MCF 10A (cell line): ENCODE measurements at regions not wholly inside any gene's neighbourhood (a gene's known extent, or its start where the extent isn't known, plus 50 kb on each side); places are given as distances from the start of the nearest gene placed in this dataset.

Experiments used
- BruUV-seq: library from RNA; stranded (reverse); fragments of 400-500 nt; replicated peaks from 2 replicates; lab custom pipeline; 2021; lab: Mats Ljungman, UMichigan
- CTCF ChIA-PET: fragments of 300-600 bp; sonication (Branson Sonifier 250); formaldehyde crosslinking; extraction: SDS; loops from one replicate; lab custom pipeline; 2021; ENCODE audit warnings: antibody characterized with exemption, inconsistent platforms; lab: Yijun Ruan, JAX
- POLR2A ChIA-PET: fragments of 300-600, 350-650 bp; sonication (Branson Sonifier 250); formaldehyde crosslinking; extraction: SDS; loops from one replicate; lab custom pipeline; 2020; ENCODE audit warnings: antibody characterized with exemption, inconsistent platforms; lab: Yijun Ruan, JAX
- DNase-seq: peaks from one replicate; pipeline ENCODE4 v3.0.0-alpha.2; 2018; ENCODE audit not compliant: unreplicated experiment
- H3K27ac Mint-ChIP-seq: one replicate; pipeline ENCODE4 v1.8.0; 2022; ENCODE audit warnings: mild to moderate bottlenecking, low read depth, mixed read lengths; ENCODE audit not compliant: unreplicated experiment
- H3K27me3 Mint-ChIP-seq: one replicate; pipeline ENCODE4 v1.8.0; 2022; ENCODE audit warnings: mixed read lengths; ENCODE audit not compliant: insufficient read depth, unreplicated experiment
- H3K36me3 Mint-ChIP-seq: one replicate; pipeline ENCODE4 v1.8.0; 2022; ENCODE audit warnings: mild to moderate bottlenecking, moderate library complexity, mixed read lengths; ENCODE audit not compliant: insufficient read depth, unreplicated experiment
- H3K4me1 Mint-ChIP-seq: one replicate; pipeline ENCODE4 v1.8.0; 2022; ENCODE audit warnings: mixed read lengths; ENCODE audit not compliant: insufficient read depth, unreplicated experiment
- H3K4me3 Mint-ChIP-seq: one replicate; pipeline ENCODE4 v1.8.0; 2022; ENCODE audit warnings: mild to moderate bottlenecking, moderate library complexity, mixed read lengths; ENCODE audit not compliant: unreplicated experiment
- H3K9me3 Mint-ChIP-seq: one replicate; pipeline ENCODE4 v1.8.0; 2022; ENCODE audit warnings: mixed read lengths; ENCODE audit not compliant: unreplicated experiment
- CTCF ChIP-seq: fragments of 200-600 bp; IDR thresholded peaks from one replicate; pipeline ENCODE4 v1.8.0; 2022; ENCODE audit warnings: antibody characterized with exemption, mild to moderate bottlenecking; ENCODE audit not compliant: unreplicated experiment
- intact Hi-C: fragments of 100-400 bp; cut with micrococcal nuclease; formaldehyde crosslinking; loops from 2 replicates; pipeline ENCODE4 v1.14.1; 2022

GRCh38 chr2:19255481-19255880 lies 102.9 kb downstream of the OSR1 start:
- intact Hi-C loops = no loop called here

GRCh38 chr2:19251554-19251953 lies 106.9 kb downstream of the OSR1 start:
- TF ChIP-seq CTCF = no peak
- intact Hi-C loops = no loop called here
- POLR2A ChIA-PET = interaction anchor here (1.2 kb wide), 1 partner anchor 16 kb away, joined by 7 read pairs; no protein-coding TSS in a partner anchor
- no peak for DNase-seq
- H3K4me3 Mint-ChIP-seq = no peak overlapping the region
- H3K36me3 Mint-ChIP-seq = no peaks in the 10 kb centered on the region
- no peaks in the 10 kb centered on the region for H3K9me3 Mint-ChIP-seq
- H3K4me1 Mint-ChIP-seq = peaks cover 12% of the 10 kb centered on the region
- no peak overlapping the region for H3K27ac Mint-ChIP-seq
- no peaks in the 10 kb centered on the region for H3K27me3 Mint-ChIP-seq
- CTCF ChIA-PET = interaction anchor here (1.0 kb wide), 1 partner anchor 16 kb away, joined by 3 read pairs; no protein-coding TSS in a partner anchor
- no TSS peak for BruUV-seq

More at GRCh38 chr2:19255481-19255880, 102.9 kb downstream of the OSR1 start:
- CTCF ChIA-PET = no interaction called here
- no peak for TF ChIP-seq CTCF
- Mint-ChIP-seq H3K27ac (no peak overlapping the region), H3K9me3 (no peaks in the 10 kb centered on the region), H3K36me3 (no peaks in the 10 kb centered on the region), H3K27me3 (no peaks in the 10 kb centered on the region), H3K4me3 (no peak overlapping the region), H3K4me1 (peaks cover 19% of the 10 kb centered on the region)
- no TSS peak for BruUV-seq
- DNase-seq = peak; percentile 20
- POLR2A ChIA-PET = interaction anchor here (0.7 to 1.1 kb wide), 3 partner anchors 11 to 374 kb away, joined by 3 to 4 read pairs (median 3); no protein-coding TSS in a partner anchor

GRCh38 chr2:19250906-19251305 lies 107.5 kb downstream of the OSR1 start:
- intact Hi-C loops = no loop called here
- H3K27ac Mint-ChIP-seq = no peak overlapping the region
- no peak for DNase-seq
- CTCF ChIA-PET = interaction anchor here (1.0 kb wide), 1 partner anchor 16 kb away, joined by 3 read pairs; no protein-coding TSS in a partner anchor
- H3K27me3 Mint-ChIP-seq = no peaks in the 10 kb centered on the region
- H3K4me1 Mint-ChIP-seq = peaks cover 8% of the 10 kb centered on the region
- no peaks in the 10 kb centered on the region for H3K36me3 Mint-ChIP-seq
- POLR2A ChIA-PET = no interaction called here
- H3K4me3 Mint-ChIP-seq = no peak overlapping the region
- no peak for TF ChIP-seq CTCF
- no peaks in the 10 kb centered on the region for H3K9me3 Mint-ChIP-seq
- BruUV-seq = no TSS peak

GRCh38 chr2:19247186-19247585 lies 111.2 kb downstream of the OSR1 start:
- Mint-ChIP-seq H3K4me1 (no peaks in the 10 kb centered on the region), H3K36me3 (no peaks in the 10 kb centered on the region)

More at GRCh38 chr2:19247186-19247585, 111.2 kb downstream of the OSR1 start:
- intact Hi-C loops = no loop called here
- no peak overlapping the region for H3K4me3 Mint-ChIP-seq
- BruUV-seq = no TSS peak
- no peaks in the 10 kb centered on the region for H3K27me3 Mint-ChIP-seq
- TF ChIP-seq CTCF = no peak
- no peaks in the 10 kb centered on the region for H3K9me3 Mint-ChIP-seq
- ChIA-PET CTCF (no interaction called here), POLR2A (no interaction called here)
- H3K27ac Mint-ChIP-seq = no peak overlapping the region
- DNase-seq = no peak
